GM19395 (cell line): ENCODE measurements at regions not wholly inside any gene's neighbourhood (a gene's known extent, or its start where the extent isn't known, plus 50 kb on each side); places are given as distances from the start of the nearest gene placed in this dataset.

Experiments
- ATAC-seq: cut with Tn5 transposase; IDR thresholded peaks from one replicate; pipeline ENCODE4 v1.9.1; 2021; ENCODE audit warnings: mild to moderate bottlenecking, moderate library complexity; ENCODE audit not compliant: unreplicated experiment

- ATAC-seq, result no peak
These were observed 197.3 kb upstream of the ADAMTS16 start for GRCh38 chr5:4942831-4943178.

GRCh38 chr5:4945296-4945695 lies 194.8 kb upstream of the ADAMTS16 start:
- no peak for ATAC-seq

- ATAC-seq, result no peak
These were observed 193.0 kb upstream of the ADAMTS16 start for GRCh38 chr5:4947106-4947505.

GRCh38 chr5:4947893-4948536 lies 192.1 kb upstream of the ADAMTS16 start:
- no peak for ATAC-seq

GRCh38 chr5:4949108-4949507 lies 191.0 kb upstream of the ADAMTS16 start:
- ATAC-seq, result no peak

- no peak for ATAC-seq
These were observed 186.6 kb upstream of the ADAMTS16 start for GRCh38 chr5:4953576-4953975.

GRCh38 chr5:4954048-4954447 lies 186.1 kb upstream of the ADAMTS16 start:
- no peak for ATAC-seq

- no peak for ATAC-seq
These were observed 176.9 kb upstream of the ADAMTS16 start for GRCh38 chr5:4963265-4963664.

GRCh38 chr5:4969351-4969750 lies 170.8 kb upstream of the ADAMTS16 start:
- no peak for ATAC-seq

- no peak for ATAC-seq
These were observed 170.0 kb upstream of the ADAMTS16 start for GRCh38 chr5:4970171-4970570.

GRCh38 chr5:4976902-4977301 lies 163.2 kb upstream of the ADAMTS16 start:
- no peak for ATAC-seq

GRCh38 chr5:4977416-4978110 lies 162.6 kb upstream of the ADAMTS16 start:
- no peak for ATAC-seq

GRCh38 chr5:4980201-4980600 lies 159.9 kb upstream of the ADAMTS16 start:
- no peak for ATAC-seq

- no peak for ATAC-seq
These were observed 158.5 kb upstream of the ADAMTS16 start for GRCh38 chr5:4981608-4982007.

- no peak for ATAC-seq
These were observed 156.4 kb upstream of the ADAMTS16 start for GRCh38 chr5:4983701-4984100.

GRCh38 chr5:4984461-4984860 lies 155.7 kb upstream of the ADAMTS16 start:
- no peak for ATAC-seq

GRCh38 chr5:4987431-4987830 lies 152.7 kb upstream of the ADAMTS16 start:
- no peak for ATAC-seq

- no peak for ATAC-seq
These were observed 151.0 kb upstream of the ADAMTS16 start for GRCh38 chr5:4989118-4989517.

- ATAC-seq, result no peak
These were observed 150.1 kb upstream of the ADAMTS16 start for GRCh38 chr5:4990017-4990416.

GRCh38 chr5:4990462-4990861 lies 149.7 kb upstream of the ADAMTS16 start:
- ATAC-seq, result no peak

GRCh38 chr5:4991925-4992324 lies 148.2 kb upstream of the ADAMTS16 start:
- ATAC-seq, result no peak

- no peak for ATAC-seq
These were observed 145.1 kb upstream of the ADAMTS16 start for GRCh38 chr5:4995014-4995413.

- no peak for ATAC-seq
These were observed 134.8 kb upstream of the ADAMTS16 start for GRCh38 chr5:5005353-5005752.
